ENCODE measurements at regions not wholly inside any gene's neighbourhood (a gene's known extent, or its start where the extent isn't known, plus 50 kb on each side); places are given as distances from the start of the nearest gene placed in this dataset.

GRCh38 chr21:39118061-39118460 lies 65.2 kb downstream of the PSMG1 start:
- TF ChIP-seq GATA2 (IDR thresholded peaks at IDR 0.05; ENCODE audit: low read depth, low read length) (no peak), GATA3 (IDR thresholded peaks at IDR 0.05; ENCODE audit: low read depth, low read length) (no peak)

Measured in SH-SY5Y (cell line).